GM12891 (cell line): ENCODE measurements at regions not wholly inside any gene's neighbourhood (a gene's known extent, or its start where the extent isn't known, plus 50 kb on each side); places are given as distances from the start of the nearest gene placed in this dataset.

Experiments used
- PAX5 ChIP-seq: IDR thresholded peaks from 2 replicates; pipeline ENCODE4 v1.6.1; 2011; ENCODE audit warnings: low read length, moderate library complexity, mild to moderate bottlenecking; ENCODE audit not compliant: insufficient read depth, severe bottlenecking
- POLR2A ChIP-seq: IDR thresholded peaks from 2 replicates; pipeline ENCODE4 v1.6.1; 2011; ENCODE audit warnings: low read depth, low read length, control low read depth
- POLR2AphosphoS5 ChIP-seq: IDR thresholded peaks from 2 replicates; pipeline ENCODE4 v1.6.1; 2011; ENCODE audit warnings: low read depth, low read length, control low read depth
- TAF1 ChIP-seq: IDR thresholded peaks from 2 replicates; pipeline ENCODE4 v1.6.1; 2011; ENCODE audit warnings: low read depth, low read length, control low read depth

GRCh38 chr13:34312578-34312977 is 494.6 kb downstream of the RFC3 start:
- TF ChIP-seq POLR2A (no peak), PAX5 (no peak), TAF1 (no peak), POLR2AphosphoS5 (no peak)
